LHCN-M2 (cell line): ENCODE measurements at regions not wholly inside any gene's neighbourhood (a gene's known extent, or its start where the extent isn't known, plus 50 kb on each side); places are given as distances from the start of the nearest gene placed in this dataset.

Experiments used
- DNase-seq: peaks from one replicate; pipeline ENCODE4 v3.0.0-alpha.2; 2012; ENCODE audit warnings: low read depth

DNA sequence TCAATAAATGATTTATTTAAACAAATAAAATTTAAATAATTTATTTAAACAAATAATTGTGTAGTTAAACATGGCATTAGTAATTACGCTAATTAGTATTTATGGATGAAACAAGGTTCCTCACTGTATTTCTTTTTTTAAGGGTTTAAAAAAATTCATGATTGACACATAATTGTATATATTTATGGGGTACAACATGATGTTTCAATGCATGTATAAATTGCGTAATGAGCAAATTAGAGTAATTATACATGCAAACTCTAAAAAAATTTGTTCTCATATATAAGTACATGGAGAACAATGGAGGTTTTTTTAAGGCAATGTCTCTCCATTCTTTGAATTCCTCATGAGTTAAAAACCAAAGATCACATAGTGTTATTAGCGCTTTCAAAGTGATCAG, 115.7 kb upstream of the KLF3 start:
- no peak for DNase-seq

GRCh38 chr4:38559374-38559773, 104.6 kb upstream of the KLF3 start:
- no peak for DNase-seq

DNA sequence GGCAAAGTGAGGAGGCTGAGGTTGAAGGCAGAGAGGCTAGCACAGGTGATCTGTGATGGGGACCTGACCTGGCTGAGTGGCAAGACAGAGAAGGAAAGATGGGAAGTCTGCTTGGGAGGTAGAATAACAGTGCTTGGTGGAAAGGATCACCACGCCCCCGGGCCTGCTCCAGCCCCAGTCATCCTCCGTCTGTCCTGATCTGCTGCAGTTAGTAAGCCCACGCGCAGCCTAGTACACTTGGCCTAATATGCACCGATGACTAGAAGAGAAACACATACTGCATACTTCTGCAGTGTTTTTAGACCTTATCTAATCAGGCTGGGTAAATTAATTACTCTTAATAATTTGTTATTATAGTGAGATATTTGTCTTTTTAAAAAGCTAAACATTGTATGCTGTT, 103.7 kb upstream of the KLF3 start:
- no peak for DNase-seq

DNA sequence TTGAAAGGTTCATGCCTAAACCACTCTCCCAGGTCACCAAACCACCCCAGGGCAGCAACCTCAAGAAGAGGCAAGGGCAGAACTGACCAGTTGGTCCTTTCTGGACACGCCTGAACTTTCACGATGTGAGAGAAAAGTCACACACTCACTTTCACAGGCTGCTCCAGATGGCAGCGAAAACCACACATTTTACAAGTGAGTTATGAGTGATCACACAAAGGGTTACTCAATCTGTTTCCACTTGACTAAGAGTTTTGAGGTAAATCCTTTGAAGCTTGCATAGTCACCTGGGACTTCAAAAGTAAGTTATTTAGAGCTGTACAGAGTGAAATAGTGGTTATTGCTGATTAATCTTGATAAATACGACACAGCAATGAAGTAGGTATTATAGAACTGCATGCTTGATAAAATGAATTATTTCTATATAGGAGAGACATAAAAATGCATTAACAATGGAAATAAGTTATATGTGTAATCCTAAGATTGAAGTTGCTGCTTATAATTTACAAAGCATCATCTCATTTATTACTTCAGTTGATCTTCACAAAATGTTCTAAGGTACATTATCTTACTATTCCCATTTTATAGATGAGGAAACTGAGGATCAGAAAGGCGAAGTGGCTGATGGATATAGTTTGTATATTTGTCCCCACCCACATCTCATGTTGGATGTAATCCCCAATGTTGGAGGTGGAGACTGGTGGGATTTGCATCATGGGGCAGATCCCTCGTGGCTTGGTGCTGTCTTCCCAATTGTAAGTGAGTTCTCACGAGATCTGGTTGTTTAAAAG, 103.0 kb upstream of the KLF3 start:
- no peak for DNase-seq

GRCh38 chr4:38562751-38563198, 101.2 kb upstream of the KLF3 start:
- DNase-seq: peak; percentile 56

GRCh38 chr4:38563707-38564495, 100.1 kb upstream of the KLF3 start:
- DNase-seq: no peak

GRCh38 chr4:38565271-38566199, 98.5 kb upstream of the KLF3 start:
- no peak for DNase-seq

DNA sequence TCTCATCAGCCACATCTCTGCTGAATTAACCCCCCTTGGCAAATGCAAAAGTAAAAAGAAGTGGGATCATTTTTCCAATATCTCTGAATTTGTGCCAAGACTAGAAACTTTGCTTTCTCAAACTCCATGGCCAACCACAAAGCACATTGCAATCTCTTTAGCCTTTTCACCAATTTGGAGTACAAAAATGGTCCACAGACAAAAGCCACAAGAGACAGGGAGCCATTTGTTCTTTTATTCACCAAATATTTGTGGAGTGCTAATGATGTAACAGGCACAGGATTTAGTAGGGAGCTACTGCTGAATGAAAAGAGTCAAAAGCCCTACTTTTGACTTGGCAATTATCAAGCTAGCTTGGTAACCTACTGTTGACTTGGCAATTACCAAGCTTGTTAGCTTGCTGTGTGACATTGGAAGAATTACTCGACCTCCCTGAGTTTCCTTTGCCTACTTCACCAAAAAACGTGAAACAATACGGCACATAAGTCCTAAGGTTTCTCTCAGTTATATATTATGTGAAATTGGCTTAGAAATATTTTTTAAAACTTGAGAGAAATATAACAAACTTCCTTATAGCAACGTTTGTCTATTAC, 97.1 kb upstream of the KLF3 start:
- DNase-seq: no peak

- no peak for DNase-seq
These were observed 96.5 kb upstream of the KLF3 start for GRCh38 chr4:38567457-38567856.

GRCh38 chr4:38568768-38569167, 95.2 kb upstream of the KLF3 start:
- no peak for DNase-seq

GRCh38 chr4:38570647-38571276, 93.2 kb upstream of the KLF3 start:
- no peak for DNase-seq

DNA sequence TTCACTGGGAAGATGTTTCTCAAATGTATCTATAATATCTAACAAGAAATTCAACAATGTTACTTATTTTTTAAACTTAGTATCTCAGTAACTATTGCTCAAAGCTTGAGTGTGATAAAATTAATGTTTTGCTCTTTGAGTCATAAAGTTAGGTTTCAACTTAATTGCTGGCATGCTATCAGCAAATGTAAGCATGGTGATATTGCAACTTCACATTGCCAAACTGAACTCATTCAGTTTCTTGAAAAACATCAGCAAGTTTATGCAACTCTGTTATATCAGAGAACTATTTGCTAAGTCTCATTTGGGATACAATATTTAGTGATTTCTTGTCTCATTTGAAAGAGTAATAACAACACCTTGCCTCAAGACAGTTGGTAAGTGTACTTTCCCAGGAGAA, 91.2 kb upstream of the KLF3 start:
- DNase-seq: no peak

GRCh38 chr4:38574559-38575333, 89.3 kb upstream of the KLF3 start:
- peak; percentile 95 for DNase-seq

GRCh38 chr4:38576767-38577166, 87.2 kb upstream of the KLF3 start:
- DNase-seq: no peak

DNA sequence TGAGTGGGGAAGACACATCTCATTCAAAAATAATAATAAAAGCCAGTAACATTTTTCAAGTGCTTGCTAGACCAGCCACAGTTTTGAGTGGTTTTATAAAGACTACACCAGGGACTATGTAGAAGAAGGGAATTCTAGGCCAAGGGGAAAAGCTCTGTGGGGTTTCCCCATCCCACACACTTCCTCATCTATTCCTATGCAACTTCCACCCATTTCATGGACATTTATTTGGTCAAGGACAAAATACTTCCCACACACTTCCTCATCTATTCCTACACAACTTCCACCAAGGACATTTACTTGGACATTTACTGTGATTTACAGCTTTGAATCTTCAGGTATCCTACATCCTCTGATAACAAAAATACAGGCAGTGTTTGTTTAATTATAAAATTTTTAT, 86.5 kb upstream of the KLF3 start:
- DNase-seq: no peak

- DNase-seq: no peak
These were observed 82.4 kb upstream of the KLF3 start for GRCh38 chr4:38581426-38582106.

- no peak for DNase-seq
These were observed 81.6 kb upstream of the KLF3 start for GRCh38 chr4:38582445-38582844.

- peak; percentile 93 for DNase-seq
These were observed 81.0 kb upstream of the KLF3 start for GRCh38 chr4:38582889-38583470.

- DNase-seq: no peak
These were observed 78.1 kb upstream of the KLF3 start for GRCh38 chr4:38585871-38586270.
